SIG-M5 treated with dmso at 0.1 percent for 504 hours (cell line): ENCODE measurements at regions not wholly inside any gene's neighbourhood (a gene's known extent, or its start where the extent isn't known, plus 50 kb on each side); places are given as distances from the start of the nearest gene placed in this dataset.
"Not testable (repeated sequence)": the region's sequence is repeated elsewhere in the genome, so short reads cannot be mapped to it uniquely, and the experiment has no call there.

ENCODE experiments used
- DNase-seq: peaks from one replicate; lab custom pipeline; 2025; ENCODE audit not compliant: unreplicated experiment; lab: John Stamatoyannopoulos, UW

GRCh38 chr16:87041286-87041685, 275.9 kb downstream of the C16orf95 start:
- DNase-seq = no peak

GRCh38 chr16:87042551-87043230, 274.5 kb downstream of the C16orf95 start:
- DNase-seq = no peak

- no peak for DNase-seq
Observed at GRCh38 chr16:87043231-87044031, 273.8 kb downstream of the C16orf95 start.

GRCh38 chr16:87044032-87044382, 273.2 kb downstream of the C16orf95 start:
- no peak for DNase-seq

- no peak for DNase-seq
Observed at GRCh38 chr16:87044829-87045228, 272.4 kb downstream of the C16orf95 start.

GRCh38 chr16:87045466-87046216, 271.6 kb downstream of the C16orf95 start:
- no peak for DNase-seq

- no peak for DNase-seq
Observed at GRCh38 chr16:87046235-87046634, 271.0 kb downstream of the C16orf95 start.

GRCh38 chr16:87047221-87048037, 269.8 kb downstream of the C16orf95 start:
- no peak for DNase-seq

- DNase-seq = no peak
Observed at GRCh38 chr16:87048038-87048729, 269.0 kb downstream of the C16orf95 start.

GRCh38 chr16:87048730-87049115, 268.5 kb downstream of the C16orf95 start:
- no peak for DNase-seq

- DNase-seq = not testable (repeated sequence)
Observed at GRCh38 chr16:87049216-87049615, 268.0 kb downstream of the C16orf95 start.

GRCh38 chr16:87050142-87050541, 267.1 kb downstream of the C16orf95 start:
- DNase-seq = no peak

- DNase-seq = no peak
Observed at GRCh38 chr16:87051526-87052320, 265.5 kb downstream of the C16orf95 start.

- DNase-seq = no peak
Observed at GRCh38 chr16:87052506-87052905, 264.7 kb downstream of the C16orf95 start.

GRCh38 chr16:87053016-87053982, 263.9 kb downstream of the C16orf95 start:
- DNase-seq = no peak

GRCh38 chr16:87054154-87054553, 263.0 kb downstream of the C16orf95 start:
- DNase-seq = no peak

- no peak for DNase-seq
Observed at GRCh38 chr16:87054856-87055255, 262.3 kb downstream of the C16orf95 start.

GRCh38 chr16:87056083-87056482, 261.1 kb downstream of the C16orf95 start:
- no peak for DNase-seq
